Hepatocyte (in vitro differentiated cells): ENCODE measurements at regions not wholly inside any gene's neighbourhood (a gene's known extent, or its start where the extent isn't known, plus 50 kb on each side); places are given as distances from the start of the nearest gene placed in this dataset.

Experiments used
- CTCF ChIP-seq: fragments of 200-600 bp; sonication (generic); IDR thresholded peaks from 2 replicates; pipeline ENCODE4 v1.5.1; 2016; ENCODE audit warnings: antibody characterized with exemption, mild to moderate bottlenecking; ENCODE audit not compliant: poor library complexity
- EZH2 ChIP-seq: fragments of 200-600 bp; sonication (generic); IDR thresholded peaks from 2 replicates; pipeline ENCODE4 v1.6.1; 2016; ENCODE audit warnings: antibody characterized with exemption, mild to moderate bottlenecking, borderline replicate concordance
- EZH2phosphoT487 ChIP-seq: fragments of 200-600 bp; sonication (generic); IDR thresholded peaks from one replicate; pipeline ENCODE4 v1.6.1; 2018; ENCODE audit warnings: antibody characterized with exemption, mild to moderate bottlenecking, low read depth, moderate library complexity; ENCODE audit not compliant: unreplicated experiment, severe bottlenecking

GRCh38 chr7:65310761-65311160 lies 62.9 kb upstream of the ZNF92 start:
- TF ChIP-seq CTCF (no peak), EZH2phosphoT487 (no peak), EZH2 (no peak)
